GM13977 (cell line): ENCODE measurements at regions not wholly inside any gene's neighbourhood (a gene's known extent, or its start where the extent isn't known, plus 50 kb on each side); places are given as distances from the start of the nearest gene placed in this dataset.

Experiments used
- DNase-seq: peaks from one replicate; pipeline ENCODE4 v3.0.0; 2012; ENCODE audit warnings: low spot score
- in situ Hi-C: fragments of 300-500 bp; cut with MboI; formaldehyde crosslinking; loops from one replicate; pipeline ENCODE4 v1.12.0; 2022; ENCODE audit warnings: low sequenced_read_pairs, low pct_unique_long_range_greater_than_20kb, mixed read lengths, inconsistent platforms; ENCODE audit not compliant: unreplicated experiment
- TF ChIP-seq, protein P1 (sequence below): IDR thresholded peaks from 2 replicates; pipeline ENCODE4 v1.5.1; 2012; ENCODE audit warnings: mild to moderate bottlenecking, control low read depth; ENCODE audit not compliant: insufficient read depth; ENCODE audit errors: extremely low read depth, missing control alignments

DNA sequence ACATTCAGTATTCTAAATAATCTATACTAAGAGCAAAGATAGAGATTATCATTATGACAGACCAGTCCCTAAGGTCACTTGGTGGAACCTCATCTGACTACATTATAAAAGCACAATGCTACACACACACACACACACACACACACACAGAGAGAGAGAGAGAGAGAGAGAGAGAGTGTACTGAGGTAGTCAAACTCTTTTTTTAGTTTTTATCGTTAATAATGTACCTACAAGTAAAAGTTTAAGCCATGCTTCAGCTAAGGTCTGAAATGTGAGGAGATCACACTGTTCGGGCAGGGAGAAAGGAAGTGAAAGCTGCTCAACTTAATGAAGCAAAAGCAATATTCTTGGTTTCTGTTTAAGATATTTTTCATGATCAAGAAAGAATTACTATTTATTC lies 75.8 kb upstream of the CCDC160 start:
- in situ Hi-C loops = no loop called here
- TF ChIP-seq, protein P1, sequence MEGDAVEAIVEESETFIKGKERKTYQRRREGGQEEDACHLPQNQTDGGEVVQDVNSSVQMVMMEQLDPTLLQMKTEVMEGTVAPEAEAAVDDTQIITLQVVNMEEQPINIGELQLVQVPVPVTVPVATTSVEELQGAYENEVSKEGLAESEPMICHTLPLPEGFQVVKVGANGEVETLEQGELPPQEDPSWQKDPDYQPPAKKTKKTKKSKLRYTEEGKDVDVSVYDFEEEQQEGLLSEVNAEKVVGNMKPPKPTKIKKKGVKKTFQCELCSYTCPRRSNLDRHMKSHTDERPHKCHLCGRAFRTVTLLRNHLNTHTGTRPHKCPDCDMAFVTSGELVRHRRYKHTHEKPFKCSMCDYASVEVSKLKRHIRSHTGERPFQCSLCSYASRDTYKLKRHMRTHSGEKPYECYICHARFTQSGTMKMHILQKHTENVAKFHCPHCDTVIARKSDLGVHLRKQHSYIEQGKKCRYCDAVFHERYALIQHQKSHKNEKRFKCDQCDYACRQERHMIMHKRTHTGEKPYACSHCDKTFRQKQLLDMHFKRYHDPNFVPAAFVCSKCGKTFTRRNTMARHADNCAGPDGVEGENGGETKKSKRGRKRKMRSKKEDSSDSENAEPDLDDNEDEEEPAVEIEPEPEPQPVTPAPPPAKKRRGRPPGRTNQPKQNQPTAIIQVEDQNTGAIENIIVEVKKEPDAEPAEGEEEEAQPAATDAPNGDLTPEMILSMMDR = no peak
- peak; percentile 15 for DNase-seq

DNA sequence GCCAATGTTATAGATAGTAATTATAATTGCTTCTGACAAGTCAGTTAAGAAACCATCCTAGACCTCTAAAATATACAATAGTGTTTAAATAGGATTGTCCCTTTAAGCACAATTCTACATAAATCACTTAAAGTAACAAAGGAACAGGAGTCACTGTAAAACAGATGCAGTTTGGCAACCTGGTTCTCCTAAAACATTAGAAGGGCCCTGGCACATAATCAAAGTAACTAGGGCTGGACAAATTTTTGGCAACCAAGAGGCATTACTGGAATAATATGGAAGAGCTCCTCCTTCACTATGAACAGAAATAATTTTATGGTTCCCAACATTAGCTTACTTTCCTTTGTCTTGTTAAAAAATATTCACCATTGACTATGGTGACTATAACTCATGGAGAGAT lies 75.0 kb upstream of the CCDC160 start:
- in situ Hi-C loops = no loop called here
- DNase-seq = no peak
- TF ChIP-seq, protein P1 = no peak

DNA sequence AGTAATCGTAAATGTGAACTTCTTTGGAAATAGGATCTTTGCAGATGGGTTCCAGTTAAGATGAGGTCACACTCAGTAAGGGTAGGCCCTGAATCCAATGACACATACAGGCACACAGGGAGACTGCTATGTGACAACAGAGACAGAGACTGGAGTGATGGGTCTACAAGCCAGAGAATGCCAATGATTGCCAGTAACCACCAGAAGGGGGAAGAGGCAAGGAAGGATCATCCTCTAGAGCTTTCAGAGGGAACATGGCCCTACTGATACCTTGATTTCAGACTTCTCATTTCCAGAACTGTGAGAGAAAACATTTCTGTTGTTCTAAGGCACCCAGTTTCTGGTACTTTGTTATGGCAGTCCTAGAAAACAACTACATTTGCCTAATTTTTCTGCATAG lies 73.1 kb upstream of the CCDC160 start:
- DNase-seq = no peak
- TF ChIP-seq, protein P1 = no peak
- in situ Hi-C loops = no loop called here

DNA sequence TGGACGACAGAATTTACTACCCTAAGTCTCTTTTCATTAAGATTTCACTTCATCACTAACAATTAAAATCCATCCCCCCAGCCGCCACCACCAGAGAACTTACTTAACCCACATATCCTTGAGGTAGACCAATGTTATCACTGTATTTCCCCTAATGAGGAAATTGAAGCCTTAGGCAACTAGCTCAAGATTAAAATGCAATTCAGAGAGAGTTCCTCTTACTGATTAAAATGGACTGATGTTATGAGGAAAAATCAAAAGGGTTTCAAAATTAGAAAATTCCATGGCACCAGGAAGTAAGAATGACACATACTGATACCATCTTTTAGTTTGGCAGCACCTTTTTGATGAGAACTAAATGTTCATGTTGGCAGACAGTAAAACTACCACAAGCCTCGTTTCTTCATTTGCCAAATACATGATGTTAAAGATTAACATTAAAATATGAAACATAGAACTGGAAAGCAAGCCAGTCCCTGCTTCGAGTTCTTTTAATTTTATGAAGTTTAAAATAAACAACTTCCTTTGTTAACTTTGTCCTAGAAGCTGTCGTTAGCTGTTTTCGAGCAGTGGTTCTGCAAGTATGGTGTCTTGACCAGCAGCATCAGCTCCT lies 69.3 kb upstream of the CCDC160 start:
- TF ChIP-seq, protein P1 = no peak
- in situ Hi-C loops = no loop called here
- no peak for DNase-seq

DNA sequence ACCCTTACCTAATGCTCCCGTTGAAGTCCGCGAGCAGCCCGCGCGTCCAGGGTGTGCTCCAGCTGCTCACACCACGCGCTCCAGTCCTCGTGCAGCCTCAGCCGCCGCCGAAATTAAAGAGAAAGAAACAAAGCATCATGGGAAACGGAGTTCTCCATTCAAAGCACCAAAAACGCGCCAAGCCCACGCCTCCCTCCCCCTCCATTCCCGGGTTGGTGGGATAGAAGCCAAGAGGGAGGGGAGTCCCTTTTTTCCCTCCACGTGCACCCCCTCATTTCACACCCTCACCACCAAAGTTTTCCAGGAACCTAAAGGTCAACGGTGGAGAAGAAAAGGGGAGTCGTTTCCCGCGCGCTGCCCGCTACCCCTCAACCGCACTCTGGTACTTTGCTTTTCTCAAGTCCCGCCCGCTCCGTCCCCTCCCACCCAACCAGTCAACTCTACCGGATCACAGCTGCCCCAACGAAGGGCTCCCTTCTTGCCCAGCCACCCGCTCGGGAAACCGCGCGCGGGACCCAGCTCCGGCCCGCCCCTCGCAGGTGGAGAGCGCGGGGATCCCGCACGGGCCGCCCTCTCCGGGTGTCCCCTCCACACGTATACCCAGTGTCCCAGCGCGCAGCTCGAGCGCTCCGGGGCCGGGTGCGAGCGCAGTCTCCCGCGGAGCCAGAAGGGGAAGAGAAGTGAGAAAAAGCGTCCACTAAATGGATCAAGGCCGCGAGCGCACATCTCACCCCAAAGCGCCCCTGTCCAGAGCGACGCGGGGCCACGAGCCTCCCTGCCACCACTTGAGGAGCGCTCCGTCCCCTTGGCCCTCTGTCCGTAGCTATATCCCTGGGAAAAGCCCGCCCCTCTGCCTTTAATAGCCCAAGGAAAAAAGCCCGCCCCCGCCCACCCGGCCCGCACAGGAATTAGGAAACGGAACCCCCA lies 65.1 kb upstream of the CCDC160 start:
- TF ChIP-seq, protein P1 = no peak
- peak; percentile 27 for DNase-seq
- in situ Hi-C loops = no loop called here

DNA sequence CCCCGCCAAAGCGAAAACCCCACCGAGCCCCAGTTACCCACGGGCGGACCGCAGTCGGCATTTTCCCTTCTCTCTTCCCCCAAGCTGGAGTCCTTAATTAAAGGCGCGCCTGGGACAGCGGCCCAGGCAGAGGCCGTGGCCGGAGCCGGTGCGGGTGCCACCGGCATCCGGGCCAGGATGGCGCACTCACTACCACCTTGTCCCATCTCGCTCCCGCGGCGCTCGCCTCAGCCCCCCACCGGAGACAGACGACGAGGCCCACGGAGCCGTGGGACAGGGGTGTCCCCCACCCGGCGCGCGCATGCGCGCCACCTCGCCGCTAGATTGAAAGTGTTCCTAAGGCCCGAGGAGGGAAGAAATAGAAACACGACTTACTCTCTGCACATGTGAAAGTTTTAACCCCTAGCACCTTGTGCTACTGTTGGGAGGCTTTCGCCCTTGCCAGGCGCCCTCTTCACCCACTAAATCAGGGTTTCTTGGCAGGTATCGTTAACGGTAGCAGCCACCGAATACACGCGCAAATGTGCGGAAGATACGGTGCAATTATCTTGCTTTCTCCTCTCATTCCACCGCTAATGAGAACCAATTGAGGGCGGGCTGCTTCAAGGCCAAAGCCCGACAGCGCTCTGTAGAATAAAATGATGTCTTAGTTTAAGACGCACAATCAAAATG lies 64.3 kb upstream of the CCDC160 start:
- in situ Hi-C loops = no loop called here
- TF ChIP-seq, protein P1 = no peak
- DNase-seq = peak; percentile 18
